ENCODE measurements at regions not wholly inside any gene's neighbourhood (a gene's known extent, or its start where the extent isn't known, plus 50 kb on each side); places are given as distances from the start of the nearest gene placed in this dataset.

DNA sequence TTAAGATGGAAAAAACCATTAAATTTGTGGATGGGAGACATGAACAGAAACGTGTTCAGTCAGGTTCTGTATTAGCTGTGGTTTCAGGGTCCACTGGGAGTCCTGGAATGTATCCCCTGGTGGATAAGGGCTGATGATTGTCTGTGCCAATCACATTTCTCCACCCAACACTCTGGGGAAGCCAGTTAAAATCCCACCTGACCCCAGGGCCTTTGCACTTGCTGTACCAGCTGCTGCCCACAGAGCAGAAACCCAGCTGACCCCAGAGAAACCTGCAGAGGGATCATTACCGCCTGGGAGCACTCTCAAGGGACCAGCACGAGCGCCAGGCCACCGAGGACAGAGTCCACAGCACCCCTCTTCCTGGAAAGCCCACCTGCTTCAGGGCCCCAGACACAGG, 260.7 kb downstream of the PREX1 start:
- Mint-ChIP-seq H3K27ac (ENCODE audit: unreplicated experiment) (no peak overlapping the region), H3K4me3 (ENCODE audit: unreplicated experiment) (no peak overlapping the region), H3K4me1 (ENCODE audit: low read depth, unreplicated experiment) (no peaks in the 10 kb centered on the region), H3K36me3 (ENCODE audit: insufficient read depth, unreplicated experiment) (no peaks in the 10 kb centered on the region), H3K27me3 (ENCODE audit: insufficient read depth, unreplicated experiment) (peaks cover 3% of the 10 kb centered on the region), H3K9me3 (ENCODE audit: unreplicated experiment) (peaks cover 9% of the 10 kb centered on the region)
- H3K27me3 ChIP-seq (replicated peaks; ENCODE audit: control insufficient read depth, insufficient read depth, low read length) = no peaks in the 10 kb centered on the region
- no TSS peak for BruUV-seq (replicated peaks)
- ChIA-PET POLR2A (no interaction called here), CTCF (interaction anchor here (1.6 kb wide), 1 partner anchor 53 kb away, joined by 8 read pairs; no protein-coding TSS in a partner anchor)
- no peak for DNase-seq
- intact Hi-C loops (cut with micrococcal nuclease; ENCODE audit: unreplicated experiment) = no loop called here
- H3K4me3 ChIP-seq (ENCODE audit: low read depth, low read length) = no peak overlapping the region
- H3K36me3 ChIP-seq (ENCODE audit: control insufficient read depth, insufficient read depth, low read length) = no peaks in the 10 kb centered on the region
- no peak for TF ChIP-seq CTCF (IDR thresholded peaks at IDR 0.05; ENCODE audit: insufficient read depth in 1 of 2, low read depth in 1 of 2, low read length in 1 of 2, severe bottlenecking in 1 of 2, unreplicated experiment in 1 of 2)
- H3K9me3 ChIP-seq = peaks cover 8% of the 10 kb centered on the region
- H3K4me1 ChIP-seq = 0 out of 2 replicates have a peak, but pooled peaks cover 4% of the 10 kb centered on the region

GRCh38 chr20:48564982-48565539, 262.7 kb downstream of the PREX1 start:
- POLR2A ChIA-PET = no interaction called here
- DNase-seq = peak in 1 of 2 experiments; percentile 56

DNA sequence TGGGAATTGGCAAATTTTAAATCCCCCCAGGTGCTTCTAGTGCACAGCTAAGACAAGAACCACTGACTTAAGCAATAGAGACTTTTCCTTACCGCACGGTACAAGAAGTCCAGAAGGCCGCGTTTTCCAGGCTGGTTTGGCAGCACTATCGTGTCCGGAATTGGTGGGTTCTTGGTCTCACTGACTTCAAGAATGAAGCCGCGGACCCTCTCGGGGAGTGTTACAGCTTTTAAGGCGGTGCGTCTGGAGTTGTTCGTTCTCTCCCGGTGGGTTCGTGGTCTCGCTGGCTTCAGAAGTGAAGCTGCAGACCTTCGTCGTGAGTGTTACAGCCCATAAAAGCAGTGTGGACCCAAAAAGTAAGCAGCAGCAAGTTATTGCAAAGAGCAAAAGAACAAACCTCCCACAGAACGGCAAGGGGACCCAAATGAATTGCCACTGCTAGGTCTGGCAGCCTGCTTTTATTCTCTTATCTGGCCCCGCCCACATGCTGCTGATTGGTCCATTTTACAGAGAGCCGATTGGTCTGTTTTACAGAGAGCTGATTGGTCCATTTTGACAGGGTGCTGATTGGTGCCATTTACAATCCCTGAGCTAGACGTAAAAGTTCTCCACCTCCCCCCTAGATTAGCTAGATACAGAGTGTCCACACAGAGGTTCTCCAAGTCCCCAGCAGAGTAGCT, 264.5 kb downstream of the PREX1 start:
- no peaks in the 10 kb centered on the region for H3K27me3 ChIP-seq (replicated peaks; ENCODE audit: control insufficient read depth, insufficient read depth, low read length)
- peaks cover 3% of the 10 kb centered on the region for H3K27me3 Mint-ChIP-seq (ENCODE audit: insufficient read depth, unreplicated experiment)

More at GRCh38 chr20:48564982-48565539, 262.7 kb downstream of the PREX1 start:
- intact Hi-C loops (cut with micrococcal nuclease; ENCODE audit: unreplicated experiment) = no loop called here
- Histone ChIP-seq H3K36me3 (ENCODE audit: control insufficient read depth, insufficient read depth, low read length) (no peaks in the 10 kb centered on the region), H3K4me3 (ENCODE audit: low read depth, low read length) (no peak overlapping the region), H3K9me3 (peaks cover 8% of the 10 kb centered on the region), H3K4me1 (0 out of 2 replicates have a peak, but pooled peaks cover 4% of the 10 kb centered on the region), H3K27me3 (replicated peaks; ENCODE audit: control insufficient read depth, insufficient read depth, low read length) (no peaks in the 10 kb centered on the region)
- no peak overlapping the region for H3K27ac Mint-ChIP-seq (ENCODE audit: unreplicated experiment)
- peaks cover 9% of the 10 kb centered on the region for H3K9me3 Mint-ChIP-seq (ENCODE audit: unreplicated experiment)
- TF ChIP-seq CTCF (IDR thresholded peaks at IDR 0.05; ENCODE audit: insufficient read depth in 1 of 2, low read depth in 1 of 2, low read length in 1 of 2, severe bottlenecking in 1 of 2, unreplicated experiment in 1 of 2) = no peak
- no peak overlapping the region for H3K4me3 Mint-ChIP-seq (ENCODE audit: unreplicated experiment)
- CTCF ChIA-PET = no interaction called here
- H3K27me3 Mint-ChIP-seq (ENCODE audit: insufficient read depth, unreplicated experiment) = peaks cover 3% of the 10 kb centered on the region
- H3K4me1 Mint-ChIP-seq (ENCODE audit: low read depth, unreplicated experiment) = no peaks in the 10 kb centered on the region
- no TSS peak for BruUV-seq (replicated peaks)
- no peaks in the 10 kb centered on the region for H3K36me3 Mint-ChIP-seq (ENCODE audit: insufficient read depth, unreplicated experiment)

More for the DNA sequence above, 264.5 kb downstream of the PREX1 start:
- Mint-ChIP-seq H3K9me3 (ENCODE audit: unreplicated experiment) (peaks cover 9% of the 10 kb centered on the region), H3K4me3 (ENCODE audit: unreplicated experiment) (no peak overlapping the region), H3K27ac (ENCODE audit: unreplicated experiment) (no peak overlapping the region), H3K4me1 (ENCODE audit: low read depth, unreplicated experiment) (peaks cover 5% of the 10 kb centered on the region), H3K36me3 (ENCODE audit: insufficient read depth, unreplicated experiment) (no peaks in the 10 kb centered on the region)
- Histone ChIP-seq H3K4me3 (ENCODE audit: low read depth, low read length) (no peak overlapping the region), H3K9me3 (peaks cover 8% of the 10 kb centered on the region), H3K36me3 (ENCODE audit: control insufficient read depth, insufficient read depth, low read length) (no peaks in the 10 kb centered on the region), H3K4me1 (peaks cover 7% of the 10 kb centered on the region; the same call in 1 of the 2 replicates)
- CTCF ChIA-PET = no interaction called here
- intact Hi-C loops (cut with micrococcal nuclease; ENCODE audit: unreplicated experiment) = no loop called here
- BruUV-seq (replicated peaks) = no TSS peak
- POLR2A ChIA-PET = no interaction called here
- no peak for TF ChIP-seq CTCF (IDR thresholded peaks at IDR 0.05; ENCODE audit: insufficient read depth in 1 of 2, low read depth in 1 of 2, low read length in 1 of 2, severe bottlenecking in 1 of 2, unreplicated experiment in 1 of 2)
- DNase-seq = peak in 1 of 2 experiments; percentile 54

Data from Caco-2 (cell line).